ENCODE measurements at regions not wholly inside any gene's neighbourhood (a gene's known extent, or its start where the extent isn't known, plus 50 kb on each side); places are given as distances from the start of the nearest gene placed in this dataset.
"Not testable (repeated sequence)": the region's sequence is repeated elsewhere in the genome, so short reads cannot be mapped to it uniquely, and the experiment has no call there.

GRCh38 chrX:46223499-46223898 lies 321.7 kb downstream of the ZNF674 start:
- TF ChIP-seq POLR2A, CTCF (IDR thresholded peaks at IDR 0.05): not testable (repeated sequence)
